Prostate gland (tissue), 2 donors: ENCODE measurements at regions not wholly inside any gene's neighbourhood (a gene's known extent, or its start where the extent isn't known, plus 50 kb on each side); places are given as distances from the start of the nearest gene placed in this dataset.
"Not testable (repeated sequence)": the region's sequence is repeated elsewhere in the genome, so short reads cannot be mapped to it uniquely, and the experiment has no call there.

Source experiments
- DNase-seq: peaks from one replicate; pipeline ENCODE4 v3.0.0-alpha.2; 2019; ENCODE audit warnings: low spot score
- H3K27ac ChIP-seq, 2 donors: fragments of 200-600 bp; sonication (generic); 2 replicates each; pipeline ENCODE4 v1.5.1; 2017 to 2019
- H3K27me3 ChIP-seq: fragments of 200-600 bp; sonication (generic); replicated peaks from 2 replicates; pipeline ENCODE4 v1.5.1; 2019; ENCODE audit not compliant: insufficient read depth
- H3K36me3 ChIP-seq, 2 donors: fragments of 200-600 bp; sonication (generic); 1 replicate in 1 of 2; 2 replicates in 1 of 2; pipeline versions ENCODE4 v1.5.1 to v1.8.1; 2017 to 2019
- H3K4me1 ChIP-seq: fragments of 200-600 bp; sonication (generic); replicated peaks from 2 replicates; pipeline ENCODE4 v1.5.1; 2019
- H3K4me3 ChIP-seq, 2 donors: fragments of 200-600 bp; sonication (generic); 2 replicates each; pipeline ENCODE4 v1.5.1; 2017 to 2019
- H3K9me3 ChIP-seq: fragments of 200-600 bp; sonication (generic); 2 replicates; pipeline ENCODE4 v1.5.1; 2017
- POLR2A ChIP-seq: fragments of 450-650 bp; IDR thresholded peaks from one replicate; pipeline ENCODE4 v1.6.1; 2016; ENCODE audit warnings: antibody characterized with exemption, mild to moderate bottlenecking
- POLR2AphosphoS5 ChIP-seq: sonication (generic); formaldehyde crosslinking; IDR thresholded peaks from one replicate; pipeline ENCODE4 v1.6.1; 2017; ENCODE audit warnings: antibody characterized with exemption
- WGBS: methylation state at CpG from one replicate; pipeline ENCODE4 v1.1.5; 2018; 5-methylcytosine and 5-hydroxymethylcytosine counted together
- intact Hi-C: fragments of 100-400 bp; cut with DNase I; formaldehyde crosslinking; loops from one replicate; pipeline ENCODE4 v1.14.2; 2022
- TF ChIP-seq, protein P1 (sequence below), 4 experiments: fragments of 200-600 bp in 2 of 4; fragments of 450-650 bp in 2 of 4; sonication (generic) in 2 of 4; IDR thresholded peaks; 1 replicate in 3 of 4; 2 replicates in 1 of 4; pipeline ENCODE4 v1.5.1; 2016 to 2019; ENCODE audit warnings: antibody characterized with exemption in 4 of 4, mild to moderate bottlenecking in 2 of 4, moderate library complexity in 2 of 4

DNA sequence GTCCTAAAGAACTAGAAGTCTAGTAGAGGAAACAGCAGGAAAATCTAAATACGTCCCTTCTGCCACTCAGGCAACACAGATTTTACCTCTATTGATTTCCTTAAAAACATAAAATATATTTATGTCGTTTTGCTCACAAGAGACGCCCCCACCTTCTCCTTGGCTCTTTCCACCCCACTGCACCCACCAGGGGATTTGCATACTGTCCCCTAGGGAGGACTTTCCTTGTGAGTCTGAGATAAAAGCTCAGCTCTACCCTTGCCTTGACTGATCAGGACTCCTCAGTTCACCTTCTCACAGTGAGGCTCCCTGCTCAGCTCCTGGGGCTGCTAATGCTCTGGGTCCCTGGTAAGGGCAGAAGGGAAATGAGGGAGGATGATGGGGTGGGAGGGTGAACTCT, 1488.1 kb downstream of the RPIA start:
- H3K27ac ChIP-seq, intact Hi-C loops, H3K36me3 ChIP-seq, H3K4me1 ChIP-seq, H3K9me3 ChIP-seq, H3K27me3 ChIP-seq, H3K4me3 ChIP-seq, DNase-seq: not testable (repeated sequence)
- 58% methylated on average over 3 of the region's 3 CpGs for WGBS

DNA sequence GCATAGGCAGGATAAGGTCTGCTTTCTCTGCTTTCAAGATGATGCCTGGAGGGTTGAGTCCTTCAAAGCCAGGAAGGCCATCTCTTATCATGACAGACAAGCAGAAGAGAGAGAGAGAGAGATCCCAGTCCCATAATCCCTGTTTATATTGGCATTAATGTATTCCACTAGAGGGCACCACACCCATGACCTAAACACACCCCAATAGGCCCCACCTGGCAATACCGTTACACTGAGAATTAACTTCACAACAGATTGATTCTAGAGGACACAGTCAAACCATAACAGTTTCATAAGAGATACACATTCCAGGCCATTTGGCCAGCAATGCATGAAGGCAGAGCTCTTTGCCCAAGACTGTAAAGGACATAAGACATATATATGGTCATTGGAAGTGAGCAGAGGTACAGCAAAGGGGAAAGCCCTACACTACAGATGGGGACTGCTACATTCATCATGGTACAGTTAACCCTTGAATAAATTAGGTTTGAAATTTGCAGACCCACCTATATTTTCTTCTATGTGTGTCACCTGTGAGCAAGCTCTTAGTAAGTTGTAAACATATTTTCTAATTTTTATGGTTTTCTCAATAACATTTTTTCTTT, 1516.1 kb downstream of the RPIA start:
- DNase-seq = no peak
- H3K27me3 ChIP-seq = no peaks in the 10 kb centered on the region
- no peak overlapping the region for H3K4me3 ChIP-seq
- H3K4me1 ChIP-seq = no peaks in the 10 kb centered on the region
- intact Hi-C loops = no loop called here
- no peak for TF ChIP-seq POLR2AphosphoS5
- TF ChIP-seq POLR2A = no peak
- TF ChIP-seq, protein P1, sequence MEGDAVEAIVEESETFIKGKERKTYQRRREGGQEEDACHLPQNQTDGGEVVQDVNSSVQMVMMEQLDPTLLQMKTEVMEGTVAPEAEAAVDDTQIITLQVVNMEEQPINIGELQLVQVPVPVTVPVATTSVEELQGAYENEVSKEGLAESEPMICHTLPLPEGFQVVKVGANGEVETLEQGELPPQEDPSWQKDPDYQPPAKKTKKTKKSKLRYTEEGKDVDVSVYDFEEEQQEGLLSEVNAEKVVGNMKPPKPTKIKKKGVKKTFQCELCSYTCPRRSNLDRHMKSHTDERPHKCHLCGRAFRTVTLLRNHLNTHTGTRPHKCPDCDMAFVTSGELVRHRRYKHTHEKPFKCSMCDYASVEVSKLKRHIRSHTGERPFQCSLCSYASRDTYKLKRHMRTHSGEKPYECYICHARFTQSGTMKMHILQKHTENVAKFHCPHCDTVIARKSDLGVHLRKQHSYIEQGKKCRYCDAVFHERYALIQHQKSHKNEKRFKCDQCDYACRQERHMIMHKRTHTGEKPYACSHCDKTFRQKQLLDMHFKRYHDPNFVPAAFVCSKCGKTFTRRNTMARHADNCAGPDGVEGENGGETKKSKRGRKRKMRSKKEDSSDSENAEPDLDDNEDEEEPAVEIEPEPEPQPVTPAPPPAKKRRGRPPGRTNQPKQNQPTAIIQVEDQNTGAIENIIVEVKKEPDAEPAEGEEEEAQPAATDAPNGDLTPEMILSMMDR (IDR thresholded peaks at IDR 0.05) = no peak
- H3K36me3 ChIP-seq = no peaks in the 10 kb centered on the region
- no peak overlapping the region for H3K27ac ChIP-seq
- 33% methylated on average over 1 of the region's 1 CpG for WGBS
- H3K9me3 ChIP-seq = no peaks in the 10 kb centered on the region

DNA sequence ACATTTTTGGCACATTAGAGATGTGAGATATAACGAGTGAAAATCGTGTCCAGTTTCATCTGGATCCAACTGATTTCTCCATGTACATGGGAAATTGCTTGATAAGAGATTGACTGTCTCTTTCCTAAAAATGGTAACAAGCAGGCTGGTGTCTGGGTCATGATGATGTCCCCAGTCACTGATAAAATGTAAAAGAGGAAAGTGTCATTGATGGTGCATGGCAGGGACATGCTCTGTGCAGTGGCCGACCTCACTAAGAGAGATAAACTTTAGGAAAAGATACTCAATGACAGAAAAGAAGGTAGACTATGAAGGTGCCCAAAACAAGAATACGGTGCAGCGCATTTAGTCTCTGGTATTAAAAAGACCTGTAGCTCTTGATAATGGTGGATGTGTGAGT, 1517.5 kb downstream of the RPIA start:
- Histone ChIP-seq H3K9me3 (no peaks in the 10 kb centered on the region), H3K27ac (no peak overlapping the region), H3K4me1 (no peaks in the 10 kb centered on the region), H3K27me3 (no peaks in the 10 kb centered on the region), H3K36me3 (no peaks in the 10 kb centered on the region), H3K4me3 (no peak overlapping the region)
- intact Hi-C loops = no loop called here
- TF ChIP-seq, protein P1 (IDR thresholded peaks at IDR 0.05) = no peak
- TF ChIP-seq POLR2AphosphoS5 = no peak
- no peak for TF ChIP-seq POLR2A
- no peak for DNase-seq
- WGBS = 87% methylated on average over 5 of the region's 5 CpGs

DNA sequence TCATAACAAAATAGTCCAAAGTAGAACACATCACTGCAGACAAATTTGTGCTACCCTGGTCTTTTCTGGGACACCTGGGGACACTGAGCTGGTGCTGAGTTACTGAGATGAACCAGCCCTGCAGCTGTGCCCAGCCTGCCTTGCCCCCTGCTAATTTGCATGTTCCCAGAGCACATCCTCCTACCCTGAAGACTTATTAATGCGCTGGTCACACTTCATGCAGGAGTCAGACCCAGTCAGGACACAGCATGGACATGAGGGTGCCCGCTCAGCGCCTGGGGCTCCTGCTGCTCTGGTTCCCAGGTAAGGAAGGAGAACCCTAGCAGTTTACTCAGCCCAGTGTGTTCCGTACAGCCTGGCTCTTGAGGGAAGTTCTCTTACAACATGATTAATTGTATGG, 1518.3 kb downstream of the RPIA start:
- Histone ChIP-seq H3K9me3 (no peaks in the 10 kb centered on the region), H3K36me3 (no peaks in the 10 kb centered on the region), H3K27me3 (no peaks in the 10 kb centered on the region), H3K27ac (no peak overlapping the region), H3K4me3 (no peak overlapping the region), H3K4me1 (no peaks in the 10 kb centered on the region)
- TF ChIP-seq POLR2AphosphoS5 = no peak
- TF ChIP-seq, protein P1 (IDR thresholded peaks at IDR 0.05) = no peak
- TF ChIP-seq POLR2A = no peak
- intact Hi-C loops = no loop called here
- 83% methylated on average over 4 of the region's 4 CpGs for WGBS
- DNase-seq = no peak

DNA sequence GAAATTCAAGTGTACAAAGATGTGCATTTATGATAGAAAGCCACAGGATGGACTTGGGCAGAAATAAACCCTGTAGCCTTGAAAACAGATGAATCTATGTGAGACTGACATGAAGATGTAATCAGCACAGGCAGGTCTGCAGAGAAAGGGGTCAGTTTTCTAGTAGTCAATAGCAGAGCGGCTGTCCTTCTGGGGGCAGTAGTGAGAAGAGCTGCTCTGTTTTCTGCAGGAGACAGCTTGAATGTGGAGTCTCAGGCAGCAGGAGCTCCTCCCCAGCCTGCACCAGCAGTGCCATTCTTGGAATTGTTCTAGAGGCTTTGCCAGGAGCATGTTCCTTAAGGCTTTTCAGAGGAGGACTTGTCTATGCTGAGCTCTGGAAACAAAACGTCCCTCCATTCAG, 1524.4 kb downstream of the RPIA start:
- H3K4me3 ChIP-seq, DNase-seq, H3K27me3 ChIP-seq, intact Hi-C loops, H3K36me3 ChIP-seq, H3K9me3 ChIP-seq, H3K27ac ChIP-seq, H3K4me1 ChIP-seq: not testable (repeated sequence)
- 53% methylated on average over 2 of the region's 2 CpGs for WGBS

DNA sequence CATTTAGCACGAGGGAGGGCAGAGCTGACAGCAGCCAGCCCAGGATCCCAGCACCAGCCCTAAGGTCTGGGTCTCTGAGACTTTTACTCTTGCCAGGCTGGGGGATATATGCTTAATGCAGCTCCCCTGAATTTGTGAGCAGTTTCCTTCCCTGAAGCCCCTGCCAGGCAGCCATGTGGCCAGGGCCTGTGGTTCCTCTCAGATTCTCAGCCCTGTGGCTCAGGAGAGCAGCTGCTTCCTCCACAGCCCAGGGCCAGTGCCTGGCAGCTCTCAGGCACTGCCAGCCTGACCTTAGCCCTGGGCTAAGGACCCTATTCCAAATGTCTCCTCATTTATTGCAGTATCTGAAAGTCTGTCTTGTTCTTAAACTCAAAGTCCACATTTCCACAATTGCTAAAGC, 1525.3 kb downstream of the RPIA start:
- WGBS = 50% methylated on average over 1 of the region's 1 CpG
- H3K27me3 ChIP-seq, intact Hi-C loops, H3K4me1 ChIP-seq, H3K9me3 ChIP-seq, DNase-seq, H3K4me3 ChIP-seq, H3K36me3 ChIP-seq, H3K27ac ChIP-seq: not testable (repeated sequence)

DNA sequence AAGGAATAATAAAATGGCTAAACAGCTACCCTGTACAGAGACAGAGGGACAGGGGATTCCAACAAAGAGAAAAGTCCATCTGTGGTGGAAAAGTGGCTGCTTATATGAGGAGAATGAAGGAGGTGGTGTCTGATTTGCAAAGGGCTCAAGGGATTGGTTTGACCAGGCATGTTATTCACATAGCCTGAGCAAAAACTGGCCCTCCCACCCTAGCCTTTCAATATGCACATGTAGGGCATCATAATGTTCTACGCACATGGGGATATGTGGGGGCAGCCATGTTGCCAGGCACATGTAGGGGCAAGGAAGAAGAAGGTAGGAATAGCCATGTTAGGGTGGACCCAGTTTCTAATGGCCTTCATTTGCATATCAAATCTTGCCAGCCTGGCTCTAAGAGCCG, 1527.1 kb downstream of the RPIA start:
- H3K27ac ChIP-seq, H3K4me3 ChIP-seq, H3K9me3 ChIP-seq, intact Hi-C loops, H3K36me3 ChIP-seq, H3K27me3 ChIP-seq, H3K4me1 ChIP-seq, DNase-seq: not testable (repeated sequence)
- 86% methylated on average over 1 of the region's 2 CpGs for WGBS

DNA sequence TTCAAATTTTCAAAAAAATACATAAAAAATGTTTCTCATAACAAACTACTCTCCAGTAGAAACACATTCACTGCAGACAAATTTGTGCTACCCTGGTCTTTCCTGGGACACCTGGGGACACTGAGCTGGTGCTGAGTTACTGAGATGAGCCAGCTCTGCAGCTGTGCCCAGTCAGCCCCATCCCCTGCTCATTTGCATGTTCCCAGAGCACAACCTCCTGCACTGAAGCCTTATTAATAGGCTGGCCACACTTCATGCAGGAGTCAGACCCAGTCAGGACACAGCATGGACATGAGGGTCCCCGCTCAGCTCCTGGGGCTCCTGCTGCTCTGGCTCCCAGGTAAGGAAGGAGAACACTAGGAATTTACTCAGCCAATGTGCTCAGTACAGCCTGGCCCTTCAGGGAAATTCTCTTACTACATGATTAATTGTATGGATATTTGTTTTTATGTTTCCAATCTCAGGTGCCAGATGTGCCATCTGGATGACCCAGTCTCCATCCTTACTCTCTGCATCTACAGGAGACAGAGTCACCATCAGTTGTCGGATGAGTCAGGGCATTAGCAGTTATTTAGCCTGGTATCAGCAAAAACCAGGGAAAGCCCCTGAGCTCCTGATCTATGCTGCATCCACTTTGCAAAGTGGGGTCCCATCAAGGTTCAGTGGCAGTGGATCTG, 1529.3 kb downstream of the RPIA start:
- H3K27ac ChIP-seq, H3K36me3 ChIP-seq, DNase-seq, H3K27me3 ChIP-seq, H3K4me1 ChIP-seq, H3K9me3 ChIP-seq, intact Hi-C loops, H3K4me3 ChIP-seq: not testable (repeated sequence)
- 81% methylated on average over 2 of the region's 2 CpGs for WGBS
